Activated naive CD4-positive, alpha-beta T cell treated with anti-CD3 and anti-CD28 coated beads, Interleukin-2, amount 50 U/mL, for 16 hours (primary cell): ENCODE measurements at regions not wholly inside any gene's neighbourhood (a gene's known extent, or its start where the extent isn't known, plus 50 kb on each side); places are given as distances from the start of the nearest gene placed in this dataset.
"Not testable (repeated sequence)": the region's sequence is repeated elsewhere in the genome, so short reads cannot be mapped to it uniquely, and the experiment has no call there.

Experiments
- DNase-seq: peaks from one replicate; pipeline ENCODE4 v3.0.0-alpha.2; 2020

DNA sequence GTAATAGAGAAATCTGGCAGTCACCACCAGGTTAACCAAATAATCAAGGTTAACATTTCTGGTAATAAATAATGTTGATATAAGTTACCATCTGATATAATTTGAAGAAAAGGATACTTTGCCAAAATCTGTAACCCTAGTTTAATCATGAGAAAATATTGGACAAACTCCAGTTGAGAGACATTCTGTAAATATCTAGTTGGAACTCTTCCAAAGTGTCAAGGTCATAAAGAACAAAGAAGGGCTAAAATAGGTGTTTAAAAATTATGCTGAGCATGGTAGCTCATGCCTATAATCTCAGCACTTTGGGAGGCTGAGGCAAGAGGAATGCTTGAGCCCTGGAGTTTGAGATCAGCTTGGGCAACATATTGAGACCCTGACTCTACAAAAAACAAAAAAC, 253.3 kb downstream of the MRPS30 start:
- DNase-seq, result no peak

DNA sequence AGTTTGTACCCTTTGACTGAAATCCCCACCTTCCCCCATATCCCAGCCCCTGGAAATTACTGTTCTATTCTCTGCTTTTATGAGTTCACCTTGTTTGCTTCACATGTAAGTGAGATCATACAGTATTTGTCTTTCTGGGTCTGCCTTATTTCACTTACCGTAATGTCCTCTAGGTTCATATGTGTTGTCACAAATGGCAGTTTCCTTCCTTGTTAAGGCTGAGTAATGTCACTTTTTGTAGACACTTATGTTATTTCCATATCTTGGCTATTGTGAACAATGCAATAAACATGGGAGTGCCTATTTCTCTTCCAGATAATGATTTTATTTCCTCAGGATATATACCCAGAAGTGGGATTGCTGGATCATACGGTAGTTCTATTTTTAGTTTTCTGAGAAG, 272.3 kb downstream of the MRPS30 start:
- no peak for DNase-seq

DNA sequence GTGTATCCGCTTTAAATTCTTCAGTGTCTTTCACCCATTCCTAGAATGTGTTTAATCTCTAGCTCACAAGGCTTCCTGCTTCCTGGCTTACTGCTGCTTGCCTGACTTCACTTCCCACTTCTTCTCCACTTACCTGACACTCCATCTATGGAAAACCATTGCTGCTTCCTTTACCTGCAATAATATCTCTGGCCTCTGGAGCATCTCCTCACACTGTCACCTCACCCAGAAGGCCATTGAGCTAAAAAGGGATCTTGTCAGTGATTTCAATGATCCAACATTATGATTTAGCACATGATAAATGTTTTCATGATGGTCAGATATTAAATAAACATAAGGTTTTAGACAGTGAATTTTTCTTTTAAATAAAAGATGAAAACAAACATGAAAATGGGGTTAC, 281.1 kb downstream of the MRPS30 start:
- DNase-seq, result no peak

- no peak for DNase-seq
Measured at GRCh38 chr5:45093377-45093776, 284.6 kb downstream of the MRPS30 start.

DNA sequence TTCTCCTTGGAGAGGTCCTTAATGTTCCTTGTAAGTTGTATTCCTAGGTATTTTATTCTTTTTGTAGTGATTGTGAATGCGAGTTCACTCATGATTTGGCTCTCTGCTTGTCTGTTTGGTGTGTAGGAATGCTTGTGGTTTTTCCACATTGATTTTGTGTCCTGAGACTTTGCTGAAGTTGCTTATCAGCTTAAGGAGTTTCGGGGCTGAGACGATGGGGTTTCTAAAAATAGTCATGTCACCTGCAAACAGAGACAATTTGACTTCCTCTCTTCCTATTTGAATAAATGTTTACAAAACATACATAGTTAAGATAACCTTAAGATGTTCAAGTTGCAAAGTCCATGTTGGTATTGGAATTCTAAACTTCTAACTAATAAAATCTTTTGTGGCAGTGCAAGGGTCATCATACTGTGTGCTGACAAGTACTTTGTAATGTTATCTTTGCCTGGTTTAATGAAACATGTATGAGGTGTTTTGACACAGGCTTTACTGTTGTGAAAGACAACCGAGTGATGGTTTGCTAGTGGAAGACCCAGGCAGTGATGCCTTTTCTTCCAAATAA, 286.2 kb downstream of the MRPS30 start:
- DNase-seq, result no peak

DNA sequence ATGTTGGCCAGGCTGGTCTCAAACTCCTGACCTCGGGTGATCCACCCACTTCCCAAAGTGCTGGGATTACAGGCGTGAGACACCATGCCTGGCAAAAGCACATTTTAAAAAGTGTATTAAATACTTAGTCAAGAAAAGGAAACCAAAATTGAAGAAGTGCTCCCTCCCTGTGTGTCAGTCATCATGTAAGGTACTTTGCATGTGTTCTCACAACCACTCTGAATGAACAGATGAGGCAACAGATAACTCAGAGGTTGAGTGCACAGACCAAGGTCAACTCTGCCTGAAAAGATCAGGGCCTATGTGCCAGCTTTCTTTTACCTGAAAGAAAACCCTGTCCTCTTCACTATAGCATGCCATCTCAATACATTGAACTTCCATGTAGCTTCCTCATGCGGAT, 289.7 kb downstream of the MRPS30 start:
- no peak for DNase-seq

DNA sequence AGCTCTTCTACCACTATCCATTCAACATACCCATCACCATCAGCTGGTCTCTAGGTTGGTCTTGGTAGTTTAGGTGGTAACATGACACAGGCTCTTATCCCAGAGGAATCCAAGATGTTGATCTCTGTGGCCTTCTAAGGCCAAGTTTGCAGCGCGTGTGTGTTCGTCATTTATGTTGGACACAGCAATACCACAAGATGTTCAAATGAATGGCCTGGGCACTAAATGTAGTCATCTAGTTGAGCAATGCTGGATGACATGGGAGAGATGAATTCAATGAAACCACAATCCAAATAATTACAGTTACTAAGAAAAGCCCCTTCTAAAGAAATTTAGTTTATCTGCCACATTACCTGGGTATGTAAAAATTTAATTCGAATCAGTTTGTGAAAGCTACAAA, 292.4 kb downstream of the MRPS30 start:
- no peak for DNase-seq

- no peak for DNase-seq
Measured at GRCh38 chr5:45105491-45105994, 296.8 kb downstream of the MRPS30 start.

DNA sequence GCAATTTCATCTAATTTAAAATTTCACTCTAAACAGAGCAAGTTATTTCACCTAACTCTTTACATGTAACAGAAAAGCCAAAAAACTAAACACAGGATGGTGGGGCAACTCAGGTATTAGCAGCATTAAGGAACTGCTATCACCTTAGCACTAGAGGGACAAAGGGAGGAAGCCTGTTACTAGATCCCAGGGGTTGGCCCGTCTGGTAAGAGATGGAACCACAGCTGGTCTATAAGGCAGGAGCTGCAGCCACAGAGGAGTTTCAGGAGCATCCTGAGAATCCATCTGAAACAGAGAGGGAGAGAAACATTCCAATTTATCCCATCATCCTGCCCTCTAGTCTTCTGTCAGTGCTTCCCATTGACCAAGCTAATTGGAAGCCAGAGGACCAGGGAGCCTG, 300.3 kb downstream of the MRPS30 start:
- no peak for DNase-seq

DNA sequence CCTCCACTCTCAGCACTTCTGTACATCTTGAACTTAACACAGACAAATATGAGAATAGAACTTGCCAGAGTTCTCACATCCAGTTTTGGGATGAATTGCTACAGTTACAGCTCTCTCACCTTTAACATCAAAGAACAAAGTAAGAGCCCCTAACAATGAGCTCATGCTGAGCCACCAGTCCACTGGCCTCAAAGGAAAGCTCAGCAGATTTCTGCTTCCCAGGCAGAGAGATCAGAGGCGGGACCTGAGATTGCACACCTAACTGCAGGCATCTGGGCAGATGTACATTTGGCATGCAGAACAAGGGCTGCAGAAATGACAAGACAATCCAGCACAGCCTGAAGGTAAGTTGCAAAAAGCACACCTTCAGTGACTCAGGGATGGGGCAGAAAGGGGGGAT, 300.9 kb downstream of the MRPS30 start:
- DNase-seq, result no peak

DNA sequence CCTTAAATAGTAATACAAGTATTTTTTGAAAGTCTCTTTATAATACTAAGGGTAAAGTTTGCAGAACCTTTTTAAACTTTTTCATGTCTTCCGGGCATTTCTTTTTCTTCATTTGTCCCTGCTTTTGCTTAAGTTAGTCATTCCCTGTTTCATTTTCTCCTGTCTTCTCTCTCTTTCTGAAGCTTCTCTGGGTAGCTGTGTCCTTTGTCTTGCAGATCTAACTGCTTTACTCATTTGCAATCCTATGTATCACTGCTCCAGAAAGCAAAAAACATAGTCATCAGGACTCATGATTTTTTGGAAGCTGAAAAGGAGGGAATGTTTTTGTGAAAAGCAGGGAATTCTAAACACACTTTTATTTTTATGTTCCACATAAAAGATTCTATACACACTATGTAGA, 301.7 kb downstream of the MRPS30 start:
- DNase-seq, result no peak

DNA sequence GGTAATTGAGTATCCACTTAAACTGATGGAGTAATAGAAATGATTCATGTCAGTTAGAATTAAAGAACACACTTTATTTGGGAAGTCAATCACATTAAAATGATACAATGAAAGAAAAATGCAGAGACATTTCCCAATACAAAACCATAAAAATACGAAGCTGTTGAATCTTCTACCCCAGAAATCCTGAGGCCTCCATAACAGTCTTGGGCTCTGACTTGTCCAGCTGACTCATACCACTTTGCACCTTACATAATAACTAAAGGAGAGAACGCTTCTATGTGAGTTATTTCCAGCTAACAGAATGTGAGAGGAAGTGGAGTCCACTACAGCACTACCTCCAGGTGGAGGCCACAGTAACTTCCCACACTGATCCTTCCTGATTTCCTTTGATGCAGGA, 305.0 kb downstream of the MRPS30 start:
- no peak for DNase-seq

GRCh38 chr5:45132972-45133371, 324.2 kb downstream of the MRPS30 start:
- DNase-seq, result no peak

- no peak for DNase-seq
Measured at GRCh38 chr5:45162974-45163373, 354.2 kb downstream of the MRPS30 start.

GRCh38 chr5:45171563-45171962, 362.8 kb downstream of the MRPS30 start:
- DNase-seq, result no peak

DNA sequence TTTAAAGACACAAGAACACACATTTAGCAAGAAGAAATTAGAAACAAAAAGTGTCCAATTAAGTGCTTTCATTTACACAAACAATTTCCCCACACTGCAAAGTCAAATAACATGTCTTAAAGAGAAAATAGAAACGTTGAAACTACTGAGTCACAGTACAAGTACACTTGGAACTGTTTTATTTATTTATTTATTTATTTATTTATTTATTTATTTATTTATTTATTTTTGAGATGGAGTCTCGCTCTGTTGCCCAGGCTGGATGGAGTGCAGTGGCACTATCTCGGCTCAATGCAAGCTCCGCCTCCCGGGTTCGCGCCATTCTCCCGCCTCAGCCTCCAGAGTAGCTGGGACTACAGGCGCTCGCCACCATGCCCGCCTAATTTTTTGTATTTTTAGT, 363.9 kb downstream of the MRPS30 start:
- DNase-seq, result not testable (repeated sequence)

DNA sequence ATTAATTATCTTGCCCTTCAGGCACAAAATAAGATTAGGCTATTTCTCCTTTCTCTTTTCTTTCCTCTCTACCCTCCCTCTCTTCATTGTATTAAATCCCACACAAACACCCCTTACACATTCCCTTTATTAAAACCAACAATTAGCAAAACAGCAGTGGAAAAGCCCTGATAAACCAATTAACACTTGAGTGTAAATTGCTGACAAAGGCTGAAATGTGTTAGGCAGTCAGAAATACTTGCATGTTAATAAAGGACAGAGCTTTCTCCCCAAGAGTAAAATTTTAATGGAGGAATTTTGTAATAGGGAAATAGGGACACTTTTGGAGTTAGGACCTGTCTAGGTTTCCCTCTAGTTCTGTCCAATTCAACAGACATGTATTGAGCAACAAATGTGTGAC, 370.9 kb downstream of the MRPS30 start:
- no peak for DNase-seq

GRCh38 chr5:45189042-45189441, 380.3 kb downstream of the MRPS30 start:
- no peak for DNase-seq

DNA sequence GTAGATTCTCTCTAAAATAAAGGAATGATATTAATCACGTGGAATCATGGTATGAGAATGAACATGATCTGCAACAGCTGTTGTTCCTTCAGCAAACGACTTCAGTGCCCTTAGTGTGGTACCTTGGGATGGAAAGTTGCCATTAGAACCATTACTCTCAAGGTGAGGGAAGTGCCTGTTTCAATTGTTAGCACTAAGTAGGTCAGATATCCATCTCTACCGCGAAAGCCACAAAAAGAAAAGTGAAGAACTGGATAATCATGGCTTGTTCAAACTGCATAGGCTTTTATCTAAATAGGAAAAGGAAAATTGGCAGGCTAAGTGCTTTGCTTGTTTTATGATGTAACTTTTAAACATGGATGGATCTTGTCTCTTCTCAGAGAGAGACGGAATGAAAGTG, 380.7 kb downstream of the MRPS30 start:
- DNase-seq, result no peak

- no peak for DNase-seq
Measured at GRCh38 chr5:45195026-45195425, 386.3 kb downstream of the MRPS30 start.
